BLaER1 (cell line): ENCODE measurements at regions not wholly inside any gene's neighbourhood (a gene's known extent, or its start where the extent isn't known, plus 50 kb on each side); places are given as distances from the start of the nearest gene placed in this dataset.

Source experiments
- H3K27ac ChIP-seq: shearing (Covaris generic); formaldehyde crosslinking; 2 replicates; pipeline ENCODE4 v1.8.1; 2022
- H3K27me3 ChIP-seq: shearing (Covaris generic); formaldehyde crosslinking; 2 replicates; pipeline ENCODE4 v1.8.1; 2022
- H3K36me3 ChIP-seq: shearing (Covaris generic); formaldehyde crosslinking; 2 replicates; pipeline ENCODE4 v1.8.1; 2022
- H3K4me1 ChIP-seq: shearing (Covaris generic); formaldehyde crosslinking; 2 replicates; pipeline ENCODE4 v1.8.1; 2022
- H3K4me2 ChIP-seq: shearing (Covaris generic); formaldehyde crosslinking; 2 replicates; pipeline ENCODE4 v1.8.1; 2022
- H3K4me3 ChIP-seq: shearing (Covaris generic); formaldehyde crosslinking; 2 replicates; pipeline ENCODE4 v1.8.1; 2022
- H3K9ac ChIP-seq: shearing (Covaris generic); formaldehyde crosslinking; 2 replicates; pipeline ENCODE4 v1.8.1; 2022
- H3K9me3 ChIP-seq: shearing (Covaris generic); formaldehyde crosslinking; 2 replicates; pipeline ENCODE4 v1.8.1; 2022
- H4K20me1 ChIP-seq: shearing (Covaris generic); formaldehyde crosslinking; 2 replicates; pipeline ENCODE4 v1.8.1; 2022
- Cebpa-rat ChIP-seq: shearing (Covaris generic); IDR thresholded peaks from 2 replicates; pipeline ENCODE4 v1.8.1; 2022

- Histone ChIP-seq H3K4me1 (no peaks in the 10 kb centered on the region), H3K9me3 (no peaks in the 10 kb centered on the region), H3K36me3 (no peaks in the 10 kb centered on the region), H3K9ac (no peak overlapping the region), H3K27ac (no peak overlapping the region), H3K27me3 (no peaks in the 10 kb centered on the region), H3K4me2 (no peak overlapping the region), H4K20me1 (no peaks in the 10 kb centered on the region), H3K4me3 (no peak overlapping the region)
- TF ChIP-seq Cebpa-rat: no peak
Measured at GRCh38 chr1:199851439-199852140, 175.9 kb upstream of the NR5A2 start.

- H4K20me1 ChIP-seq: no peaks in the 10 kb centered on the region
- H3K36me3 ChIP-seq: no peaks in the 10 kb centered on the region
- no peak overlapping the region for H3K4me3 ChIP-seq
- TF ChIP-seq Cebpa-rat: no peak
- no peak overlapping the region for H3K4me2 ChIP-seq
- no peaks in the 10 kb centered on the region for H3K27me3 ChIP-seq
- H3K4me1 ChIP-seq: peaks cover 5% of the 10 kb centered on the region
- no peak overlapping the region for H3K9ac ChIP-seq
- no peak overlapping the region for H3K27ac ChIP-seq
- H3K9me3 ChIP-seq: no peaks in the 10 kb centered on the region
Measured at GRCh38 chr1:199854686-199855321, 172.7 kb upstream of the NR5A2 start.

GRCh38 chr1:199855580-199855979, 171.9 kb upstream of the NR5A2 start:
- H3K4me1 ChIP-seq: peaks cover 11% of the 10 kb centered on the region
- H3K4me2 ChIP-seq: no peak overlapping the region
- H4K20me1 ChIP-seq: no peaks in the 10 kb centered on the region
- no peak for TF ChIP-seq Cebpa-rat
- H3K4me3 ChIP-seq: no peak overlapping the region
- no peaks in the 10 kb centered on the region for H3K27me3 ChIP-seq
- H3K27ac ChIP-seq: no peak overlapping the region
- no peak overlapping the region for H3K9ac ChIP-seq
- no peaks in the 10 kb centered on the region for H3K9me3 ChIP-seq
- H3K36me3 ChIP-seq: no peaks in the 10 kb centered on the region

- TF ChIP-seq Cebpa-rat: no peak
- Histone ChIP-seq H4K20me1 (no peaks in the 10 kb centered on the region), H3K27me3 (no peaks in the 10 kb centered on the region), H3K4me1 (peaks cover 17% of the 10 kb centered on the region), H3K9ac (no peak overlapping the region), H3K4me3 (no peak overlapping the region), H3K27ac (no peak overlapping the region), H3K9me3 (no peaks in the 10 kb centered on the region), H3K36me3 (no peaks in the 10 kb centered on the region), H3K4me2 (no peak overlapping the region)
Measured at GRCh38 chr1:199856216-199856780, 171.2 kb upstream of the NR5A2 start.

GRCh38 chr1:199857108-199857507, 170.4 kb upstream of the NR5A2 start:
- H3K4me2 ChIP-seq: no peak overlapping the region
- H3K4me1 ChIP-seq: peaks cover 17% of the 10 kb centered on the region
- no peaks in the 10 kb centered on the region for H4K20me1 ChIP-seq
- no peak overlapping the region for H3K27ac ChIP-seq
- no peak for TF ChIP-seq Cebpa-rat
- no peaks in the 10 kb centered on the region for H3K9me3 ChIP-seq
- H3K9ac ChIP-seq: no peak overlapping the region
- H3K36me3 ChIP-seq: no peaks in the 10 kb centered on the region
- H3K27me3 ChIP-seq: no peaks in the 10 kb centered on the region
- H3K4me3 ChIP-seq: no peak overlapping the region

- no peak overlapping the region for H3K4me3 ChIP-seq
- no peaks in the 10 kb centered on the region for H4K20me1 ChIP-seq
- no peak for TF ChIP-seq Cebpa-rat
- H3K36me3 ChIP-seq: no peaks in the 10 kb centered on the region
- H3K27me3 ChIP-seq: no peaks in the 10 kb centered on the region
- no peaks in the 10 kb centered on the region for H3K9me3 ChIP-seq
- H3K27ac ChIP-seq: no peak overlapping the region
- no peak overlapping the region for H3K9ac ChIP-seq
- H3K4me1 ChIP-seq: peaks cover 17% of the 10 kb centered on the region
- H3K4me2 ChIP-seq: no peak overlapping the region
Measured at GRCh38 chr1:199857516-199857915, 170.0 kb upstream of the NR5A2 start.

GRCh38 chr1:199858171-199858570, 169.3 kb upstream of the NR5A2 start:
- Histone ChIP-seq H4K20me1 (no peaks in the 10 kb centered on the region), H3K36me3 (no peaks in the 10 kb centered on the region), H3K9ac (no peak overlapping the region), H3K4me2 (no peak overlapping the region), H3K9me3 (no peaks in the 10 kb centered on the region), H3K4me1 (peaks cover 17% of the 10 kb centered on the region), H3K4me3 (no peak overlapping the region), H3K27me3 (no peaks in the 10 kb centered on the region), H3K27ac (no peak overlapping the region)
- no peak for TF ChIP-seq Cebpa-rat

- no peak overlapping the region for H3K27ac ChIP-seq
- no peak for TF ChIP-seq Cebpa-rat
- H3K9ac ChIP-seq: no peak overlapping the region
- no peak overlapping the region for H3K4me3 ChIP-seq
- H3K27me3 ChIP-seq: no peaks in the 10 kb centered on the region
- no peaks in the 10 kb centered on the region for H4K20me1 ChIP-seq
- H3K9me3 ChIP-seq: no peaks in the 10 kb centered on the region
- no peak overlapping the region for H3K4me2 ChIP-seq
- no peaks in the 10 kb centered on the region for H3K36me3 ChIP-seq
- H3K4me1 ChIP-seq: peaks cover 17% of the 10 kb centered on the region
Measured at GRCh38 chr1:199858856-199859255, 168.7 kb upstream of the NR5A2 start.

- H3K27ac ChIP-seq: no peak overlapping the region
- H3K27me3 ChIP-seq: no peaks in the 10 kb centered on the region
- H3K4me1 ChIP-seq: peaks cover 17% of the 10 kb centered on the region
- H3K4me3 ChIP-seq: no peak overlapping the region
- no peaks in the 10 kb centered on the region for H3K36me3 ChIP-seq
- peak overlapping the region; percentile 39 for H3K4me2 ChIP-seq
- H3K9me3 ChIP-seq: no peaks in the 10 kb centered on the region
- no peak overlapping the region for H3K9ac ChIP-seq
- no peak for TF ChIP-seq Cebpa-rat
- no peaks in the 10 kb centered on the region for H4K20me1 ChIP-seq
Measured at GRCh38 chr1:199859491-199859933, 168.0 kb upstream of the NR5A2 start.

GRCh38 chr1:199861020-199861795, 166.3 kb upstream of the NR5A2 start:
- no peaks in the 10 kb centered on the region for H3K36me3 ChIP-seq
- TF ChIP-seq Cebpa-rat: no peak
- no peak overlapping the region for H3K9ac ChIP-seq
- H4K20me1 ChIP-seq: no peaks in the 10 kb centered on the region
- no peaks in the 10 kb centered on the region for H3K27me3 ChIP-seq
- H3K4me2 ChIP-seq: no peak overlapping the region
- no peak overlapping the region for H3K4me3 ChIP-seq
- H3K4me1 ChIP-seq: peaks cover 17% of the 10 kb centered on the region
- no peaks in the 10 kb centered on the region for H3K9me3 ChIP-seq
- H3K27ac ChIP-seq: no peak overlapping the region
